ENCODE measurements at regions not wholly inside any gene's neighbourhood (a gene's known extent, or its start where the extent isn't known, plus 50 kb on each side); places are given as distances from the start of the nearest gene placed in this dataset.

DNA sequence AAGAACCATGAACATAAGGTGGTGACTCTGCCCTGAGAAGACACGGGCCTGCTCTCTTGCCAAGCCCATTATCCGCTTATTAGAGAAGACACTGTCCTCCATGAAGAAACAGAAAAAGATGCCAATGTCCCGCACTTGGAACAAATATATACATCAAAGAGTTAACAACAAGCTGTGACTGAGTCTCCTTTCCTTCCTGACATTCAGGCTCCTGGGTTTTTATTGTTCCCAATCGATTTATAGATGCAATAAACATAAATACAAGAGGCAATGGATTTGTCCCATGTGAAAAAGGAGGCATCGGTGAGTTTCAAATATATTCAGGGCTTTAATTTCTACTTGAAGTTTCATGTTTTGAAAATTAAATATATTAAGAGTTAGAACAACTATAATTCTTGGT, 169.2 kb upstream of the CPEB2 start:
- Histone ChIP-seq H3K27ac (ENCODE audit: low read length) (no peak overlapping the region), H3K36me3 (replicated peaks; ENCODE audit: insufficient read depth, low read length) (no peaks in the 10 kb centered on the region), H3K4me3 (ENCODE audit: low read length) (no peak overlapping the region), H3K9me3 (replicated peaks; ENCODE audit: insufficient read depth, low read length) (no peaks in the 10 kb centered on the region), H3K79me2 (ENCODE audit: low read length) (no peaks in the 10 kb centered on the region), H3K9ac (ENCODE audit: low read length) (no peak overlapping the region), H3K4me1 (ENCODE audit: low read length) (no peaks in the 10 kb centered on the region), H3K9me2 (replicated peaks; ENCODE audit: insufficient read depth, low read length) (no peaks in the 10 kb centered on the region), H4K20me1 (ENCODE audit: insufficient read depth, low read length) (no peaks in the 10 kb centered on the region), H3K4me2 (ENCODE audit: low read depth, low read length) (no peak overlapping the region), H3K27me3 (replicated peaks; ENCODE audit: insufficient read depth, low read length) (no peaks in the 10 kb centered on the region), H3F3A (ENCODE audit: insufficient read depth, low read length) (no peaks in the 10 kb centered on the region), H2AFZ (ENCODE audit: low read length) (no peak overlapping the region)
- TF ChIP-seq, protein P1, sequence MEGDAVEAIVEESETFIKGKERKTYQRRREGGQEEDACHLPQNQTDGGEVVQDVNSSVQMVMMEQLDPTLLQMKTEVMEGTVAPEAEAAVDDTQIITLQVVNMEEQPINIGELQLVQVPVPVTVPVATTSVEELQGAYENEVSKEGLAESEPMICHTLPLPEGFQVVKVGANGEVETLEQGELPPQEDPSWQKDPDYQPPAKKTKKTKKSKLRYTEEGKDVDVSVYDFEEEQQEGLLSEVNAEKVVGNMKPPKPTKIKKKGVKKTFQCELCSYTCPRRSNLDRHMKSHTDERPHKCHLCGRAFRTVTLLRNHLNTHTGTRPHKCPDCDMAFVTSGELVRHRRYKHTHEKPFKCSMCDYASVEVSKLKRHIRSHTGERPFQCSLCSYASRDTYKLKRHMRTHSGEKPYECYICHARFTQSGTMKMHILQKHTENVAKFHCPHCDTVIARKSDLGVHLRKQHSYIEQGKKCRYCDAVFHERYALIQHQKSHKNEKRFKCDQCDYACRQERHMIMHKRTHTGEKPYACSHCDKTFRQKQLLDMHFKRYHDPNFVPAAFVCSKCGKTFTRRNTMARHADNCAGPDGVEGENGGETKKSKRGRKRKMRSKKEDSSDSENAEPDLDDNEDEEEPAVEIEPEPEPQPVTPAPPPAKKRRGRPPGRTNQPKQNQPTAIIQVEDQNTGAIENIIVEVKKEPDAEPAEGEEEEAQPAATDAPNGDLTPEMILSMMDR (IDR thresholded peaks at IDR 0.05; ENCODE audit: low read length), result no peak
- TF ChIP-seq EZH2phosphoT487 (IDR thresholded peaks at IDR 0.05; ENCODE audit: low read length) (no peak), EZH2 (optimal IDR thresholded peaks at IDR 0.05; ENCODE audit: low read depth, low read length) (no peak)
- DNase-seq, result no peak

DNA sequence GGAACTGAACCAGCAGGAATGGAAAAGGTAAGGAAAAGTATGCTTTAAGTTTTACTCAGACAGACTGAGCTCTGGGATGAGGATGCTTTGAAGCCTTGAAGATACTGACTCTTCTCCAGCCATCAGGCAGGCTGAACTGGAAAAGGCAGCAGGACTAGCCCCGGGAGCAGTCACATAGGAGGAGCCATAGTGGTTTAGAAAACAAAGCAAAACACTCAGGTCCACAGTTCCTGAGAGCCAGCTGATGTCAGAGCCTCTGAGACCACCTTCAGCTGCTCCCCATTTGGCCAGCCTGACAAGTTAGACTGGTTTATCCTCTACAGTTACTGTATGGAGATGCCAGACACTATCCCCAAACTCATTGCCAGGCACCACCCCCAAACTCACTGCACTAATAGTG, 167.9 kb upstream of the CPEB2 start:
- H3K79me2 ChIP-seq (ENCODE audit: low read length), result no peaks in the 10 kb centered on the region
- H3K9me2 ChIP-seq (replicated peaks; ENCODE audit: insufficient read depth, low read length), result no peaks in the 10 kb centered on the region
- H3F3A ChIP-seq (ENCODE audit: insufficient read depth, low read length), result no peaks in the 10 kb centered on the region
- TF ChIP-seq EZH2 (optimal IDR thresholded peaks at IDR 0.05; ENCODE audit: low read depth, low read length) (no peak), EZH2phosphoT487 (IDR thresholded peaks at IDR 0.05; ENCODE audit: low read length) (no peak)
- TF ChIP-seq, protein P1 (IDR thresholded peaks at IDR 0.05; ENCODE audit: low read length), result no peak
- no peak overlapping the region for H3K4me3 ChIP-seq (ENCODE audit: low read length)
- no peak overlapping the region for H2AFZ ChIP-seq (ENCODE audit: low read length)
- no peak overlapping the region for H3K9ac ChIP-seq (ENCODE audit: low read length)
- no peaks in the 10 kb centered on the region for H3K27me3 ChIP-seq (replicated peaks; ENCODE audit: insufficient read depth, low read length)
- H3K36me3 ChIP-seq (replicated peaks; ENCODE audit: insufficient read depth, low read length), result no peaks in the 10 kb centered on the region
- H3K9me3 ChIP-seq (replicated peaks; ENCODE audit: insufficient read depth, low read length), result no peaks in the 10 kb centered on the region
- no peak overlapping the region for H3K27ac ChIP-seq (ENCODE audit: low read length)
- no peak overlapping the region for H3K4me2 ChIP-seq (ENCODE audit: low read depth, low read length)
- H4K20me1 ChIP-seq (ENCODE audit: insufficient read depth, low read length), result no peaks in the 10 kb centered on the region
- H3K4me1 ChIP-seq (ENCODE audit: low read length), result no peaks in the 10 kb centered on the region
- no peak for DNase-seq

DNA sequence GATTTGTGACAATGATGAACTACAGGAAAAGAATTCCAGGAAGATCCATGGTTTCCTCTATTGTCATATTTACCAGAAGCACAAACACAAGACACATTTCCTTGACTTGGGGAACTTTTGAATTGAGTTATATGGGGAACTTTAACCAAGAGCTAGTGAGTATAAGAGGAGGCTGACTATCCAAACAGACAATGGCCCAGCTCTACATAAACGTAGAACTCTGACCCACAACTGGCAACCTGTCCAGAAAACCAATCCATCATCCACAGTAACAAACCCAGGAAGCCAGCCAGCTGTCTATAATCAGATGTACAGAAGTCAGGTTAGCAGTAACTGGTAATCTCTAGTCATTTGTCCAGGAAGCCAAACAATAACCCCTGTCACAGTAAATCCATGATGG, 167.0 kb upstream of the CPEB2 start:
- no peak overlapping the region for H3K9ac ChIP-seq (ENCODE audit: low read length)
- no peaks in the 10 kb centered on the region for H3F3A ChIP-seq (ENCODE audit: insufficient read depth, low read length)
- H3K9me3 ChIP-seq (replicated peaks; ENCODE audit: insufficient read depth, low read length), result no peaks in the 10 kb centered on the region
- DNase-seq, result no peak
- H3K4me1 ChIP-seq (ENCODE audit: low read length), result no peaks in the 10 kb centered on the region
- no peaks in the 10 kb centered on the region for H3K27me3 ChIP-seq (replicated peaks; ENCODE audit: insufficient read depth, low read length)
- H3K4me2 ChIP-seq (ENCODE audit: low read depth, low read length), result no peak overlapping the region
- TF ChIP-seq, protein P1 (IDR thresholded peaks at IDR 0.05; ENCODE audit: low read length), result no peak
- no peak for TF ChIP-seq EZH2 (optimal IDR thresholded peaks at IDR 0.05; ENCODE audit: low read depth, low read length)
- no peak for TF ChIP-seq EZH2phosphoT487 (IDR thresholded peaks at IDR 0.05; ENCODE audit: low read length)
- H4K20me1 ChIP-seq (ENCODE audit: insufficient read depth, low read length), result no peaks in the 10 kb centered on the region
- no peaks in the 10 kb centered on the region for H3K79me2 ChIP-seq (ENCODE audit: low read length)
- H3K4me3 ChIP-seq (ENCODE audit: low read length), result no peak overlapping the region
- H2AFZ ChIP-seq (ENCODE audit: low read length), result no peak overlapping the region
- H3K36me3 ChIP-seq (replicated peaks; ENCODE audit: insufficient read depth, low read length), result no peaks in the 10 kb centered on the region
- no peaks in the 10 kb centered on the region for H3K9me2 ChIP-seq (replicated peaks; ENCODE audit: insufficient read depth, low read length)
- H3K27ac ChIP-seq (ENCODE audit: low read length), result no peak overlapping the region

Data from MM.1S (cell line).